Gastrocnemius medialis (tissue), 4 donors: ENCODE measurements at regions not wholly inside any gene's neighbourhood (a gene's known extent, or its start where the extent isn't known, plus 50 kb on each side); places are given as distances from the start of the nearest gene placed in this dataset.

Source experiments
- POLR2A ChIP-seq, 2 donors: fragments of 450-650 bp; IDR thresholded peaks; one replicate each; pipeline ENCODE4 v1.6.1; 2017; ENCODE audit warnings: antibody characterized with exemption in 2 of 2, mild to moderate bottlenecking in 2 of 2, moderate library complexity in 2 of 2
- TF ChIP-seq, protein P1 (sequence below), 5 experiments: fragments of 450-650 bp in 3 of 5; fragments of 200-600 bp in 2 of 5; sonication (generic) in 2 of 5; IDR thresholded peaks in 4 of 5; conservative IDR thresholded peaks in 1 of 5; 1 replicate in 4 of 5; 2 replicates in 1 of 5; pipeline ENCODE4 v1.5.1; 2016 to 2019; ENCODE audit warnings: antibody characterized with exemption in 5 of 5, mild to moderate bottlenecking in 3 of 5, moderate library complexity in 3 of 5

DNA sequence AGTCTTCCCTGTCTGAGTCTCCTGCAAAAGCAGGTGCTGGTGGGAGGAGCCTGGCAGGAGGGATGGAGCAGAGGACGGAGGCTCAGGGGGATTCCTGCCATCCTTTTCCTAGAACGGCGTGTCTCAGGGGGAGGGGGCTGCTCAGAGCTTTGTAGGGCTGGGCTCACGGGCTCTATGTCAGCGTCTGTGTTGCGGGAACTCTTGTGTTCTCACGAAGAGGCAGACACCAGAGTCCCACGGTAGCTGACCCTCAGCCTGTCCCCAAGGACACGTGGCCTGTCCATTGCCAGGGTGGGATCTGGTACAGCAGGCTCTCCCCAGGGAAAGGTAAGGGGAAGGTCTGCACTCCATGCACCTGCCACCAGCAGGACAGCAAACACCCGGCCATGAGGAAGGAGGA, 1505.2 kb downstream of the TBC1D22A start:
- TF ChIP-seq, protein P1, sequence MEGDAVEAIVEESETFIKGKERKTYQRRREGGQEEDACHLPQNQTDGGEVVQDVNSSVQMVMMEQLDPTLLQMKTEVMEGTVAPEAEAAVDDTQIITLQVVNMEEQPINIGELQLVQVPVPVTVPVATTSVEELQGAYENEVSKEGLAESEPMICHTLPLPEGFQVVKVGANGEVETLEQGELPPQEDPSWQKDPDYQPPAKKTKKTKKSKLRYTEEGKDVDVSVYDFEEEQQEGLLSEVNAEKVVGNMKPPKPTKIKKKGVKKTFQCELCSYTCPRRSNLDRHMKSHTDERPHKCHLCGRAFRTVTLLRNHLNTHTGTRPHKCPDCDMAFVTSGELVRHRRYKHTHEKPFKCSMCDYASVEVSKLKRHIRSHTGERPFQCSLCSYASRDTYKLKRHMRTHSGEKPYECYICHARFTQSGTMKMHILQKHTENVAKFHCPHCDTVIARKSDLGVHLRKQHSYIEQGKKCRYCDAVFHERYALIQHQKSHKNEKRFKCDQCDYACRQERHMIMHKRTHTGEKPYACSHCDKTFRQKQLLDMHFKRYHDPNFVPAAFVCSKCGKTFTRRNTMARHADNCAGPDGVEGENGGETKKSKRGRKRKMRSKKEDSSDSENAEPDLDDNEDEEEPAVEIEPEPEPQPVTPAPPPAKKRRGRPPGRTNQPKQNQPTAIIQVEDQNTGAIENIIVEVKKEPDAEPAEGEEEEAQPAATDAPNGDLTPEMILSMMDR (IDR thresholded peaks at IDR 0.05 in 4 of 5, conservative IDR thresholded peaks at IDR 0.05 in 1 of 5): no peak
- no peak for TF ChIP-seq POLR2A (IDR thresholded peaks at IDR 0.05)
